ENCODE measurements at regions not wholly inside any gene's neighbourhood (a gene's known extent, or its start where the extent isn't known, plus 50 kb on each side); places are given as distances from the start of the nearest gene placed in this dataset.

DNA sequence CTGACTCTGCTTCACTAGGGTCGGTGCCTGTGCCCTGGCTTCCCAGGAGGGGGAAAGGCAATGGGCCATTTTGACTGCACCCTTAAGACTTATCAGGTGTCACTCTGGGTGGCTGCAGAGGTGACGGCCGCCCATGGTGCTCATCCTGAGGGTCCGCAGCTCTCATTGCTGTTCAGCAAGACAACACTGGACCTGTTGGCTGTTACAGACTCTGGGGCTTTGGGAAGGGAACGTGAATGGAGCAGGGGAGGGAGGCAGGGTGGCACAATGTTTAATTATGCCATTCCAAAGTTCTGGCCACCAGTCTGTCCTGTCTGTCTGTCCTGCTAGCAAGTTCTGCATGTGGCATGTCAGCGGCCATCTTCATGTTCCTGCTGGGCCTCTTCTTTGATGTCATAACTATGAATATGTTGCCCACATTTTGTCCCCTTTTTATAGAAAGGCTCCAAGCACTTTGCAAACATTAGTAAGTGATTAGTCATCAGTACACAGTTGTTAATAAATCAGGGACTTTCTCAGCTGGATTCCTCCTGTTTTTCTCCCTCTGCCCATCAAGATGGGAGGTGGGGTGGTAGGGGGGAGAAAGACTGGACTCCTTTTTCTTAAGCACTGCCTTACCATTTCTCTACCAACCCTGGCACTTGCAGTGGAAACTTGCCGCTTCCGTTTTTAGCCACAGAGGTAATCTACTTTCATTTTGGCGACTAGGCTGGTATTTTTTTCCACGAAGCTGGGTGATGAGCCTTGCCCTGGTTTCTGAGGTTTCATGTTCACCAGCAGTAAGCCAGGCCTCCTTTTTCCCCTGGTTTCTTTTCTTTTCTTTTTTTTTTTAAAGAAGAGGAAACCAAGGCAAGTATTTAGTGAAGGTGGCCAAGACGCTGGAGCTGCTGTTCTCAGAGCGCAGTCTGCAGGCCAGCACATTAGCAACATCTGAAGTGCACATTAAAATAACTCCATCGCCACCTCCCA is 88.6 kb upstream of the TRIM2 start:
- Histone ChIP-seq H3K36me3 (ENCODE audit: insufficient read depth, low read length) (no peaks in the 10 kb centered on the region), H3K4me1 (ENCODE audit: insufficient read depth, low read length) (peaks cover 20% of the 10 kb centered on the region), H3K27ac (ENCODE audit: low read depth, low read length) (peak overlapping the region; percentile 66), H3K9ac (ENCODE audit: low read length) (peak overlapping the region; percentile 52), H3K27me3 (ENCODE audit: insufficient read depth, low read length) (no peaks in the 10 kb centered on the region), H4K20me1 (ENCODE audit: insufficient read depth, low read length) (no peaks in the 10 kb centered on the region), H2AFZ (ENCODE audit: low read depth, low read length) (peak overlapping the region; percentile 50), H3K9me3 (ENCODE audit: insufficient read depth, low read depth, low read length) (no peaks in the 10 kb centered on the region), H3K4me3 (ENCODE audit: insufficient read depth, low read depth, low read length) (peak overlapping the region; percentile 32), H3K4me2 (ENCODE audit: low read length) (peak overlapping the region; percentile 79), H3K79me2 (ENCODE audit: insufficient read depth, low read length) (no peaks in the 10 kb centered on the region)
- Mint-ChIP-seq H3K36me3 (ENCODE audit: low read depth, unreplicated experiment) (no peaks in the 10 kb centered on the region), H3K9me3 (ENCODE audit: unreplicated experiment) (no peaks in the 10 kb centered on the region), H3K4me3 (ENCODE audit: unreplicated experiment) (peak overlapping the region; percentile 54), H3K4me1 (ENCODE audit: low read depth, unreplicated experiment) (no peaks in the 10 kb centered on the region), H3K27me3 (ENCODE audit: low read depth, unreplicated experiment) (peaks cover 3% of the 10 kb centered on the region), H3K27ac (ENCODE audit: unreplicated experiment) (peak overlapping the region; percentile 84)
- DNase-seq (ENCODE audit: low read depth) (peak; percentile 82), FAIRE-seq (peak; percentile 70)
- TF ChIP-seq CTCF (IDR thresholded peaks at IDR 0.05; ENCODE audit: insufficient read depth, low read depth, low read length) (no peak), EZH2 (IDR thresholded peaks at IDR 0.05; ENCODE audit: insufficient read depth, low read length) (no peak)

- Mint-ChIP-seq H3K9me3 (ENCODE audit: unreplicated experiment) (no peaks in the 10 kb centered on the region), H3K4me3 (ENCODE audit: unreplicated experiment) (no peak overlapping the region), H3K27me3 (ENCODE audit: low read depth, unreplicated experiment) (no peaks in the 10 kb centered on the region), H3K36me3 (ENCODE audit: low read depth, unreplicated experiment) (no peaks in the 10 kb centered on the region), H3K27ac (ENCODE audit: unreplicated experiment) (no peak overlapping the region), H3K4me1 (ENCODE audit: low read depth, unreplicated experiment) (no peaks in the 10 kb centered on the region)
- Histone ChIP-seq H3K36me3 (ENCODE audit: insufficient read depth, low read length) (no peaks in the 10 kb centered on the region), H3K9ac (ENCODE audit: low read length) (no peak overlapping the region), H4K20me1 (ENCODE audit: insufficient read depth, low read length) (no peaks in the 10 kb centered on the region), H2AFZ (ENCODE audit: low read depth, low read length) (no peak overlapping the region), H3K27me3 (ENCODE audit: insufficient read depth, low read length) (no peaks in the 10 kb centered on the region), H3K4me3 (ENCODE audit: insufficient read depth, low read depth, low read length) (no peak overlapping the region), H3K27ac (ENCODE audit: low read depth, low read length) (no peak overlapping the region), H3K9me3 (ENCODE audit: insufficient read depth, low read depth, low read length) (no peaks in the 10 kb centered on the region), H3K4me1 (ENCODE audit: insufficient read depth, low read length) (peaks cover 20% of the 10 kb centered on the region), H3K4me2 (ENCODE audit: low read length) (peak overlapping the region; percentile 79), H3K79me2 (ENCODE audit: insufficient read depth, low read length) (no peaks in the 10 kb centered on the region)
- FAIRE-seq (no peak), DNase-seq (ENCODE audit: low read depth) (no peak)
- TF ChIP-seq EZH2 (IDR thresholded peaks at IDR 0.05; ENCODE audit: insufficient read depth, low read length) (no peak), CTCF (IDR thresholded peaks at IDR 0.05; ENCODE audit: insufficient read depth, low read depth, low read length) (no peak)
These were observed 88.0 kb upstream of the TRIM2 start for GRCh38 chr4:153116291-153116680.

DNA sequence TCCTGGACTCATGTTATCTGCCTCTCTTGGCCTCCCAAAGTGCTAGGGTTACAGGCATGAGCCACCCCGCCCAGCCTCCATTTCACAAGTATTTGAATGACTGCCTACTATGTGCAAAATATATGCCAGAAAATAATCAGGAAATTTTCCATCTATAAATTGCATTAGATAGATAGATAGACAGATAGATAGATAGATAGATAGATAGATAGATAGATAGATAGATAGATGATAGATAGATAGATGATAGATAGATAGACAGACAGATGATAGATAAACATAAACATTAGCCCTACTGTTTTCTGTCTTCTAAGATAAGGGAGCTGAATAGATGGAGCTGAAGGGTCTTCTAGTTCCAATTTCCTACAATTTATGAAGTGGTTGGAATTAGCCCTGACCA is 87.4 kb upstream of the TRIM2 start:
- no peaks in the 10 kb centered on the region for H3K79me2 ChIP-seq (ENCODE audit: insufficient read depth, low read length)
- DNase-seq (ENCODE audit: low read depth) (no peak), FAIRE-seq (no peak)
- H3K9ac ChIP-seq (ENCODE audit: low read length): no peak overlapping the region
- H3K36me3 Mint-ChIP-seq (ENCODE audit: low read depth, unreplicated experiment): no peaks in the 10 kb centered on the region
- H3K9me3 ChIP-seq (ENCODE audit: insufficient read depth, low read depth, low read length): no peaks in the 10 kb centered on the region
- no peak for TF ChIP-seq CTCF (IDR thresholded peaks at IDR 0.05; ENCODE audit: insufficient read depth, low read depth, low read length)
- no peak for TF ChIP-seq EZH2 (IDR thresholded peaks at IDR 0.05; ENCODE audit: insufficient read depth, low read length)
- no peaks in the 10 kb centered on the region for H3K4me1 Mint-ChIP-seq (ENCODE audit: low read depth, unreplicated experiment)
- no peak overlapping the region for H2AFZ ChIP-seq (ENCODE audit: low read depth, low read length)
- no peak overlapping the region for H3K4me3 ChIP-seq (ENCODE audit: insufficient read depth, low read depth, low read length)
- no peak overlapping the region for H3K27ac ChIP-seq (ENCODE audit: low read depth, low read length)
- H3K4me2 ChIP-seq (ENCODE audit: low read length): no peak overlapping the region
- no peaks in the 10 kb centered on the region for H3K36me3 ChIP-seq (ENCODE audit: insufficient read depth, low read length)
- no peak overlapping the region for H3K4me3 Mint-ChIP-seq (ENCODE audit: unreplicated experiment)
- H3K27me3 Mint-ChIP-seq (ENCODE audit: low read depth, unreplicated experiment): no peaks in the 10 kb centered on the region
- H3K4me1 ChIP-seq (ENCODE audit: insufficient read depth, low read length): peaks cover 24% of the 10 kb centered on the region
- no peaks in the 10 kb centered on the region for H3K27me3 ChIP-seq (ENCODE audit: insufficient read depth, low read length)
- H3K9me3 Mint-ChIP-seq (ENCODE audit: unreplicated experiment): no peaks in the 10 kb centered on the region
- no peaks in the 10 kb centered on the region for H4K20me1 ChIP-seq (ENCODE audit: insufficient read depth, low read length)
- no peak overlapping the region for H3K27ac Mint-ChIP-seq (ENCODE audit: unreplicated experiment)

All from astrocyte (in vitro differentiated cells and primary cell).